Kasumi-1 (cell line): ENCODE measurements at regions not wholly inside any gene's neighbourhood (a gene's known extent, or its start where the extent isn't known, plus 50 kb on each side); places are given as distances from the start of the nearest gene placed in this dataset.
A peak's percentile ranks its signal among the peaks of the same experiment; 100 is the strongest.
"Not testable (repeated sequence)": the region's sequence is repeated elsewhere in the genome, so short reads cannot be mapped to it uniquely, and the experiment has no call there.

Experiments
- DNase-seq, 2 experiments: peaks; one replicate each; lab custom pipeline; 2025; lab: John Stamatoyannopoulos, UW

DNA sequence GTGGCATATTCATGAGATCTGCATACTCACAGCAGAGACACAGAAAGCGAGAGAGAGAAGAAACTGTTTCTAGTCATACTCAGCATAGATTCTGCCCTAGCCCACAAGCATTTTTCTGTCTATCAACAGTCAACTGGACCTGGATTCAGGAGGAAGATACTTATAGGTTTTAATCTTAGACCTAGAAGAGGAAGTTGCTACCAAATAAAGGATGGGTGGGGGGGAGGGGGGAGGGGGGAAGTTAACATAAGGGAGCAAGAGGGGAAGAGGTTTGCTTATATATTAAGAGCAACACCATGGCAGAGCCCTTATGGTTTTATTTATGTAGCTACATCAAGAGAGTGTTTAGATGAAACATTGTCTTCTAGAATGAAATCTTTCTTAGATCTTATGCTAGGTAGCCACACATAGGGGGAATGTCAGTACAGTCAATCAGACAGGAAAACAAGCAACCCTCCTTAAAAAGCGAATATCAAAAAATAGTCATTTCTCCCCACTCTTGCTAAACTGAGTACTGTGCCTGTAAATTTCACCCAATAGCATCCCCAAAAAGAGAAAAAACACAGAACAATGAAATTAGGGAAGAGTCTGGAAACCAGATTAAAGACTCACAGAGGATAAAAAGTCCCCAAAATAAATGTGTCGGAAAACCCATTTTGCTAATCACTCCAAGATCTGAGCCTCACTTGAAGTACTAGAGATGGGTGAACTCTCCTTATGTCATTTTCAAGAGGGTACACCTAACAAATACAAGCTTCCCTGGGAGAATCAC, 192.7 kb upstream of the NR4A3 start:
- DNase-seq = peak; percentile 38 to 41

DNA sequence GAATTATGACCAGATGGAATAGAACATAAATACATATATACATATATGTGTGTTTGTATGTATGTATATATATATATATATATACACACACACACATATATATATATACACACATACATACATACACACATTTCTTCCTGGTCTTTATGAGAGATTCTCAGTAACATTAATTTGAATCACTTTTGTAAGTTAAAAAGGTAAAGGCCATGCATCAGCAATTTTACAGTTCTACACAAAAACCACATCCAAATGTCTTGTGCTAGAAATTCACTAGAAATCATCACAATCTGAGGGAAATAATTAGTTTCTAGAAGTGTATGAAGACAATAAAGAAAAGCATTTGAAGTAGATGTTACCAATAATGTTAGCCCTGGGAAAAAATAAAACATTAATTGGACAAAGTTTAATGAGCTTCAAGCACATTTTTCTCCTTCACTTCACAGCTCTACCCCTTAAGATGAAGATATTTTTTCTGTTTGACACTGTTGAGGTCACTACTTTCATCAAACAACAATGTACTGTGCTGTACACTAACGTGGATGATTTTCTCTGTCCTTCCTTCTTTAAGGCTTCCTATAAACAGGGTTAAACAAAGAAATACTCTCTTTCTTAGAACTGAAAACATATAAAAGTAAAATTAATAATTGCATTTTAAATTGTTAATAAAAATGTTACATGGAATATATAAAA, 189.2 kb upstream of the NR4A3 start:
- no peak for DNase-seq

DNA sequence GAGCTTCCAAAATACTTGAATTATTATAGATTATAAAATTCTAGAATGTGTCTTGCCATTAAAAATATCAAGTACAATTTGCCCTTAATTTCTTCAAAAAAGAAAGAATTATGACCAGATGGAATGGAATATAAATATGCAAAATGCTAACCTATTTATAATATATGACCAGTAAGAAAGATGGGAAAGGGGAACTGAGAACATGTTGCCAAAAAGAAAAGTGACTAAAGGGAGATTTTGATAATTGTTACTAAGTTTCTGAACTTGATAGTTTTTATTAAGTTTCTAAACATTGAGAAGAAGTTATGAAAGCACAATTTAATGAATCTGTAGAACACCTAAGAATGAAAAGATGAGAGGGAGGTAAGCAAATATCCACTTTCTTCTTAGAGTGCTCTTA, 188.4 kb upstream of the NR4A3 start:
- DNase-seq = no peak

DNA sequence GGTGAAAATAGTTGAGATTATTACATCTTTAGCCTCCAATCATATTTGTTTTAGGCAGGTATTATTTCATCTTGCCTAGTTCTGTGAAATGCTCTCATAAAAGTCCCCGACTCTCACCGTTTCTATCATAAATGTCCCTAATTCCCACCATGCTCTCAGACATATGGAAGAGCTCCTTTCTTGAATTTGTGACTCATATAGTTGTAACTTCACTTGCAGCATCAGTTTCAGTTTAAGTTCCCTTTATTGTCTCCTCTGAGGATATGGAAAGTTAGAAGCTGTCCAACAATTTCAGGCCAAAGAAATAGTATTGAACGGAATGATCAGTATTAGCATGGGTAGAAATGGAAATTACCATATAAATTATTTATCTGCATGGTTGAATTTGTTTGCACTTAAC, 187.5 kb upstream of the NR4A3 start:
- peak; percentile 11 to 16 for DNase-seq

DNA sequence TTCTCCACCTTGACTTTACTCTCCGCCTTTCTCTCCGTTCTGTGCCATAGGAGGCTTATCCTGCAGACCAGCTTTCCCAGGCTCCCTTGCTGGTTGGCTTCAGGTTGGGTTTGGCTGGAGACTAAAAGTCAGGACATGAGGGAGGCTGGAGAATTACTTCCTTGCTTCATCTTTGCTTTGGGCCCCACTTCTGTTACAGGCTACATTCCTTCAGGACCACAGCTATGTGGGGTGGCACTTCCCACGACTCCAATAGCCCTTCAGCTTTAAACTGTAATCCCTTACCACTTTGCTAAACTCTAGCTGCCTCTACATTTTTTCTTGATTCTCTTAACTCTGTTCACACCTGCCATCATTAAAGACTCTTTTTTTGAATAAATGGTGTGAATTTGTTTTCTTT, 186.7 kb upstream of the NR4A3 start:
- DNase-seq = no peak

DNA sequence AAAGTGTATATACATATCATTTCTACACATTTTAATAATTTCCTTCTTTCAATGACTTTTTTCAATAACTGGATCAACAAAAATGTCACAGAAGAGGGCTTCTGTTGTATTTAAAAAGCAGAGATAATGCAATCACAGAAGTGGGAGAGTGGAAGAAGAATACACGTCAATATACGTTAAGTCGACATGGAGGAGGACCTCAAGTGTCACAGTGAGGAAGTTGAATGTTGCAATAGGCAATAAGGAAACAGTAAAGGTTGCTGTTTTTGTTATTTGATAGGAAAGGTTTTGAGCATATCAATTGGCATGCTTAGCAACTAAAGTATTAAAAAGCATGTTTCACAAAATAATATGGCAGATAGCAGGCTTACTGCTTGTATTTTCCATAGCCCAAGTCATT, 184.0 kb upstream of the NR4A3 start:
- DNase-seq = no peak

DNA sequence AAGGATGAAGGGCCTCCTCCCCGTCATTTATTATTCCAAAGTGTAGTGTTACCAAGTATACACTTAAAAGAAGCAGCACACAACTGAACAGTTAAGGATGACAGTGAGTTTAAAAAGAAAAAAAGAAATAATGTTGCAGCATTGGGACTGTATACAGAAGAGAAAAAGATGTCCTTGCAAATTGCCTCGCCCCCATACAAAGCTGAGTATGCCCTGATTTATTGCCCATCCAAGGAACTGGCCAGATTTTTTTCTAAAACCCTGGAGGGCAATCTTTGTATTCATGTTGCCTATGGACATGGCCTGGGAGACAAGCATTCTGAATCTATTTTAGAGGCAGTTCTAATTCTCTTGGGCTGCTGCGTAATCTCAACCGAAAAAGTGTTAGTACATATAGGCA, 182.7 kb upstream of the NR4A3 start:
- DNase-seq = no peak

DNA sequence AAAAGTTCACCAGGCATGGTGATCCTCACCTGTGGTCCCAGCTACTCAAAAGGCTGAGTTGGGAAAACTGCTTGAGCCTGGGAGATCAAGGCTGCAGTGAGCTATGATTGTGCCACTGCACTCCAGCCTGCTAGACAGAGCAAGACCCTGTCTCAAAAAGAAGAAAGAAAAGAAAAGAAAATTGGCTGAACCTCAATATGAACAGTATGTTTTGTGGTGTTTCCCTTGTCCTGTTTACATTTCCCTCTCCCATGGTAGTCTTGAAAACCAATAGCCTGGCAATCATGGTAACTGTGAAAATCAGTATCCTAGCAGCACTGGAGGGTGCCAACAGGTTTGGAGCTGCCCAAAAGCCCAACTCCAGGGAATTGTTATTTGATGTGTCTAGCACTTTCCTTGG, 174.1 kb upstream of the NR4A3 start:
- no peak for DNase-seq

DNA sequence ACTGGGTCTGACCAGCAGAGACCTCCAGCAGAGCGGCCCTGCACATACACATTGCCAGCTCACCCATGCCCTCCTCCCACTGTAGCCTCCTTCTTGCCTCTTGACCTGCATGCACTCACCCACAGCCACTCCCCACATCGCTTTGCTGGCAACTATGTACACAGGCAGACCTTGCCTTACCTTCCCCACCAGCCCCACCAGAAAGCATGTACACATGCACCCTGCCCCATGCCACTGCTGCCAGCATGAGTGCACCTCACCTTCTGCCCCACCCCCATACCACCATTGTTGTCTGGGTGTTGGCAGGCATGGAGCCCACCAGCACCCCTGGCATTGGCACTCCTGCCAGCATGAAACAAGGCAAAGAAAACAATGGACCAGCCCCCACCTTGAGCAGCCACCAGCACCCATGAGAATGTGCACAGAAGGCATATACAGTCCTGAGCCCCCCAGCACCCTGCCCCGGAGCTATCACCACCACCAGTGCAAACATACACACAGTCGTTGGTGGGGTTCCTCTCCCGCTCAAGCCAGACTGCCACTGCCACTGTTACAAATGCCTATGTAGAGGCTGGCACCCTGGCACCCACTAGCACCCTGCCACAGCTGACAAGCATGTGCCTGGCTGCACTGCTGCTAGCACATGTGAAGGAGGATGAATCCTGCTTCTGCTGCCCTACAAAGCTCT, 171.4 kb upstream of the NR4A3 start:
- DNase-seq = no peak

DNA sequence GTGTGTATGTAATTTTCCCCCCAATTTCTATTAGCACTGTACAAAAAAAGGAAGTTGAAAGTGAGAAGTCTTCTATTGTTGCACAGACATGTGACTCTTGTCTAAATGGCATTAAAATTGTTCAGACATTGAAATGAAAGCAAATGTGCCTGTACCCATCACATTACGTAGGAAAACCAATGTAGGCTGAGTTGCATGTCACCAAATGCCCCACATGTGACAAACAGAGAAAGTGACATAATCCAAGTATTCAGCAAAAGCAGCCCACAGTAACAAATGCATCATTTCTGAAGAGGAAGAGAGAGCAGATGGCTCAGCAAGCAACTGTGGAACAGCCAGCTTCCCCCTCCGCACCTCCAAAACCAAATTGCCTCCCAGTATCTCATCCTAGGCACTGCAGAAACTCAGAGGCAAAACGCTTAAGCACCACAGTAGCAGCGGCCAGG, 161.5 kb upstream of the NR4A3 start:
- peak; percentile 76 to 83 for DNase-seq

DNA sequence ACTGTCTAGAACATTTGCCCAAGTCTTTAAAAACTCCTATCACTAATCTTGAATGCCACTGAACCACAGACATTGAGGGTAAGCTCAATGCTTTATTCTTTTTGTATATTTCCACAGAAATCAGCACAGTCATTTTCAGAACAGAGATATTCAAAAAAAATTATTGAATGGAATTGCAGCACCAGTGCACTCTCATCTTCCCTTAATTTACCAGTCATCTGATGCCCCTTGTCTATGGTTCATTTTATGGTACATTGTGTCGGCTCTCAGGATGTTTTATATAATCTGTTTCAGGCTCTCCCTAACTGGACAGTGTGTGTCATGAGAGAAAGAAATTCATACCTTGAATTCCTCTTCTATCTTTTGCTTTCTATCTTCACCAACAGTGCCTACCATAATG, 158.4 kb upstream of the NR4A3 start:
- no peak for DNase-seq

DNA sequence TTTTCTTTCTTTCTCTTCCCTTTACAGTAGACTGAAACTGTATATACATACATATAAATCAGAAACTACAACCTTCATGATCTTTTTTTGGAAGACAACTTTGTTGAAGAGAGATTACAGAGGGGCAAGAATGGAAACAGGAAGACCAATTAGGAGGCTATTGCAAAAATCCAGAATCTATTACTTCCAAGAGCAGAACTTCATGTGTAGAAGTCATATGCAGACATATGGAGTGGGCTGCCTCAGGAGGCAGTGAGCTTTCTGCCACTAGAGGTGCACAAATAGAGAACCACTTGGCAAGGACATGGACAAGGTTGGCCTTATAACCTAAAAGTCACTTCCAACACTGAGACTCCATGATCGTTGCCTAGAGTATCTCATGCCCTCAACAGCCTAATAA, 157.8 kb upstream of the NR4A3 start:
- no peak for DNase-seq

DNA sequence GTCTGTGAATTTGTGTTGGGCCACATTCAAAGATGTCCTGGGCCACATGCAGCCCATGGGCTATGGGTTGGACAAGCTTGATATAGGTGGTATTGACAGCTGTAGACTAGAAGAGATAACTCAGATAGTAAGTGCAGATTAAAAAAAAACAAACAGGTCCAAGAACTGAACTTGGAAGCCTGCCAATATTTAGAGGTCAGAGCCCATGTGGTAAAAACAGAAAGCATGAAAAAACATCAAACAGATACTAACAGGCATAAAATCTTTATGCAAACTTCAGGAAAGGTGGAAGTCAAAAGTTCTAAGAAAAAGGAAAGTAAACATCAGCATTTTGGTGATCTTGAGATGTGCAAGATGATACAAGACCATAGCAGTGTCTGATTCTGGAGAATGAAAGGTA, 155.1 kb upstream of the NR4A3 start:
- DNase-seq = no peak

DNA sequence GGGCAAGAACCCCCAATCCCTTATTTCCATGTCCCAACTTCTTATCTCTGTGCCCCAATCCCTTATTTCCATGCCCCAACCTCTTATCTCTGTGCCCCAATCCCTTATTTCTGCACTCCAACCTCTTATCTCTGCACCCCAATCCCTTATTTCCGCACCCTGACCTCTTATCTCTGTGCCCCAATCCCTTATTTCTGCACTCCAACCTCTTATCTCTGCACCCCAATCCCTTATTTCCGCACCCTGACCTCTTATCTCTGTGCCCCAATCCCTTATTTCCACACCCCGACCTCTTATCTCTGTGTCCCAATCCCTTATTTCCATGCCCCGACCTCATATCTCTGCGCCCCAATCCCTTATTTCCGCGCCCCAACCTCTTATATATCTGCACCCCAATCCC, 150.8 kb upstream of the NR4A3 start:
- not testable (repeated sequence) for DNase-seq

DNA sequence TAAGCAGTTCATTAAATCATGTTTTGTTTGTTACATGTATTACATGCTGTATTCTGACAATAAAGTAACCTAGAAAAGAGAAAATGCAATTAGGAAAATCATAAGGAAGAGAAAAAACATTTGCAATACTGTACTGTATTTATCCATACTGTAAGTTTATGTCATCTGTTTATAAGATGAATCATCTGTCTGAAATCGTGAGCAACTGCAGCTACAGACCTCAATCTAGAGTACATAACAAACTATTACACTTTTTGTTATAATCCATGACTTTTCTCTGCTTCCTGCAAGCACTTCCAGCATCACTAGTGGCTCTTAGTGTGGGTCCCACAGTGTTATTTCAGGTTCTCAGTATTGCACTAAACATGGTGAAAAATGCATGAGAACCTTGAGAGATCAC, 144.4 kb upstream of the NR4A3 start:
- no peak for DNase-seq

DNA sequence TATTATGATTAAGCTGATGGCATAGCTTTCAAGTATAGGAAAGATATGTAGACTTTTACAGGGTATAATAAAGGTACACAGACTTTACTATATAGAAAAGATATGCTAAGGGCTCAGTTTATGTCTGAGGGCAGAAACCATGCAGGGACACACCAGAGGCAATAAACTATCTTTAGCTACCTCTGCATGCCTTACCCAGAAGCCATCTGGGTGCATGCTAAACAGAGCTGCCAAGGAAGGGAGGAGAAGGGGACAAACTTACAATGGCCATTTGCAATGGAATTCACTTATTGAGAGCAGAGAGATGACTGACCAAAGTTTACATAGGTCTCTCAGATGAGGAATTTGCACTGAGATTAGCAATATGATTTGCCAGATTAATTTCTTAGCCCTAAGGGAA, 143.1 kb upstream of the NR4A3 start:
- DNase-seq = no peak

DNA sequence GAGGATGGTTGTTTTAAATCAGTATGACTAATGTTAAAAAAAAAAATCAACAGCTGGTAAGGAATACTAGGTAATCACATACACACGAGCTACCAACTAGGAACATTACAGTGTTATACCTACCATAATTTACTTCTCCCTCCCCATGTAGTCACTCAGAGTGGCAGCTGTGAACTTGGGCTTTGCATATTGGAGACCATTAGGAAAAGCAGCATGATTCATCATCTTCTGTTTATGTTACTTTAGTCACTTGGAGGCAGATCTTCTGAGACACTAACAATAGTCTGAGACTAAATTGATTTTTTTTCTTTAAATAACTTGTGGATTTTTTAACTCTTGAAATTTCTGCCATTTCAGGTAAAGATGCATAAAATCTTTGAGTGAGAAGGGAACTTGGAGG, 141.5 kb upstream of the NR4A3 start:
- no peak for DNase-seq

DNA sequence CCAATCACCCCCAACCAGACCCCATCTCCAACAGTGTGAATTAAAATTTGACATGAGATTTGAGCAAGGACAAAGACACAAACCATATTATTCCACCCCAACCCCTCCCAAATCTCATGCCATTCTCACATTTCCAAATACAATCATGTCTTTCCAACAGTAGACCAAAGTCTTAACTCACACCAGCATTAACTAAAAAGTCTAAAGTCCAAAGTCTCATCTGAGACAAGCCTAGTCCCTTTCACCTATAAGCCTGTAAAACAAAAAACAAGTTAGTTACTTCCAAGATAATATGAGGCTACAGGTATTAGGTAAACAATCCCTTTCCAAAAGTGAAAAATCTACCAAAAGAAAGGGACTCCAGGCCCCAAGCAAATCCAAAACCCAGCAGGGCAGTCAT, 140.6 kb upstream of the NR4A3 start:
- DNase-seq = no peak

DNA sequence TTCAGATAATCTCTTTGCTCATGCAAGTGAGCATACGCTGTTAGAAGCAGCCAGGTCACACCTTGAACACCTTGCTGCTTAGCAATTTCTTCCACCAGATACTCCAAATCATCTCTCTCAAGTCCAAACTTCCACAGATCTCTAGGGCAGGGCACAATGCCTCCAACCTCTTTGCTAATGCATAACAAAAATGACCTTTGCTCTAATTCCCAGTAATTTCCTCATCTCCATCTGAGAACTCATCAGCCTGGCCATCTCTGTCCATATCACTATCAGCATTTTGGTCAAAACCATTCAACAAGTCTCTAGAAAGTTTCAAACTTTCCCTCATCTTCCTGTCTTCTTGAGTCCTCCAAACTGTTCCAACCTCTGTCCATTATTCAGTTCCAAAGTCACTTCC, 139.3 kb upstream of the NR4A3 start:
- DNase-seq = no peak

DNA sequence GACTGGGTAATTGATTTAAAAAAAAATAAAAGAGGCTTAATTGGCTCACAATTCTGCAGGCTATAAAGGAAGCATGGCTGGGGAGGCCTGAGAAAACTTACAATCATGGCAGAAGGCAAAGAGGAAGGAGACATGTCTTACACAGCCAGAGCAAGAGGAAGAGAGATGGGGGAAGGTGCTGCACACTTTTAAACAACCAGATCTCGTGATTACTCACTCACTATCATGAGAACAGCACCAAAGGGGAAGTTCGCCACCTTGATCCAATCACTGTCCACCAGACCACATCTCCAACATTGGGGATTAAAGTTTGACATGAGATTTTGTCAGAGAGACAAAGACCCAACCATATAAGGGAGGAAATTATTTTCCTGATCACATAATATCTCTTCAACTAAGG, 138.8 kb upstream of the NR4A3 start:
- DNase-seq = peak; percentile 13 to 36

DNA sequence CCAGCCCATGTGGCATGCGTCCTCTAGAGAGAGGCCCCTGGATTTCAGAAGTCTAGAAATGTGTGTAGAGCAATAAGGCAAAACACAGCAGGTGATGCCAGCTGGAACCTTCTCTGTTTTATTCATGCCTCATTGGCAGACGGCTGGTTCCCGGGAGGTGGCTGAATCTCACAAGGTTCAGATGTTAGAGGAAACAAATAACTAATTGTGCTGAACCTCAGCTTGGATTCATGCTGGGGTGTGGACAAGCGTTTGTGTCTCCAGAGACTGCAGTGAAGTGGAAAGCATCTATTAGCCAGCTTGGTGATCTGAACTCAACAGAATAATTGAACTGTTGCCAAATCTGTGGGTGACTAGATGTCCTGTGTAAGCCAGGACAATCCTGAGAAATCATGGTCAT, 131.1 kb upstream of the NR4A3 start:
- no peak for DNase-seq

DNA sequence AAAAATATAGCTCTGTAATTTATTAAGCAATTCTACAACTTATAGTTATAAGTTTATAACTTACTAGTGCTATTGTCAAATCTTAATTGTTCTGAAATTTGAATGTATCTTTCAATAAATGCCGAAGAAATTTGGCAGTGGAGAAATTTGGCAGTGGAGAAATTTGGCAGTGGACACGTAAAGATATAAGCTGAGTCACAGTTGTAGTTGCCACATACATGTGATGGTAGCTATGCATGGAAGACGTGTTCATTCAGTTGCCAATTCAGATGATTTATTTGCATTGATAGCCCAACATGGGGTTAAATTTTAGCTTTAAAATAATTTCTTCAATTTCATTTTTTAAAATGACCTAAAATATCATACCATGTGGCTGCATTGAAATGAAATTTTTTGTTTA, 127.8 kb upstream of the NR4A3 start:
- DNase-seq = no peak

DNA sequence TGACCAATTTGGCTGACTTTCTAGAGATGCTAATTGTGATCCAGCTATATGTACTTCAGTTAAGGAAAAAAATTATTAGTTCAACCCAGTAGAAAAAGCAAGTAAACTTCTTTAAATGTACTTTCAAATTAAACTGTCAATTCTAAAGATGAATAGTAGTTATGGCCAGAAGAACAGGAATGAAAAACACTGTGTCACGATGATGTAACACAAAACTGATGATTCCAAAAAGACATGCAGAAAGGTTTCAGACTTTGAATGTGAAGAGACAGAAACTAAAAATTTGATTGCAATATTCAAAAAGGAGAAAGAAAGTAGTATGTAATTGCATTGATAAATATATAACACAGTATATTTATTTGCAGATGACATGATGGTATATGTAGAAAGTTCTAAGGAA, 127.3 kb upstream of the NR4A3 start:
- DNase-seq = no peak
